ENCODE measurements at regions not wholly inside any gene's neighbourhood (a gene's known extent, or its start where the extent isn't known, plus 50 kb on each side); places are given as distances from the start of the nearest gene placed in this dataset.

DNA sequence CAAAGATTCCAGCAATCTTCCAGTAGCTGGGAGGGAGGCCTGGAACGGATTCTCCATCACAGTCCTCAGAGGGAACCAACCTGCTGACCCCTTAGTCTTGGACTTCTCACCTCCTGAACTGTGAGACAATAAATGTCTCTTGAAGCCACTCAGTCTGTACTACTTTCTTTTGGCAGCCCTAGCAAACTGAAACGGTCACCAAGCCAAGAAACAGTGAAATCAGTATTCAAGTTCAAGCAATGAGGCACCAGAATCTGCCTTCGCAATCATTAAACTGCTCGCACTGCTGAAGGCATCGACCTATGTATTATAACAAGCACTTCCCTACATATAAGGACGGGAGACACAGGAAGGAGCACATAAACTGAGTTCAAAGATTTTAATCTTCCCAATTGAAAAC, 120.6 kb upstream of the PUM3 start:
- TF ChIP-seq, protein P1, sequence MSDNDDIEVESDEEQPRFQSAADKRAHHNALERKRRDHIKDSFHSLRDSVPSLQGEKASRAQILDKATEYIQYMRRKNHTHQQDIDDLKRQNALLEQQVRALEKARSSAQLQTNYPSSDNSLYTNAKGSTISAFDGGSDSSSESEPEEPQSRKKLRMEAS (IDR thresholded peaks at IDR 0.05): no peak
- TF ChIP-seq JUN (IDR thresholded peaks at IDR 0.05; ENCODE audit: low read depth, low read length): no peak
- TF ChIP-seq, protein P2, sequence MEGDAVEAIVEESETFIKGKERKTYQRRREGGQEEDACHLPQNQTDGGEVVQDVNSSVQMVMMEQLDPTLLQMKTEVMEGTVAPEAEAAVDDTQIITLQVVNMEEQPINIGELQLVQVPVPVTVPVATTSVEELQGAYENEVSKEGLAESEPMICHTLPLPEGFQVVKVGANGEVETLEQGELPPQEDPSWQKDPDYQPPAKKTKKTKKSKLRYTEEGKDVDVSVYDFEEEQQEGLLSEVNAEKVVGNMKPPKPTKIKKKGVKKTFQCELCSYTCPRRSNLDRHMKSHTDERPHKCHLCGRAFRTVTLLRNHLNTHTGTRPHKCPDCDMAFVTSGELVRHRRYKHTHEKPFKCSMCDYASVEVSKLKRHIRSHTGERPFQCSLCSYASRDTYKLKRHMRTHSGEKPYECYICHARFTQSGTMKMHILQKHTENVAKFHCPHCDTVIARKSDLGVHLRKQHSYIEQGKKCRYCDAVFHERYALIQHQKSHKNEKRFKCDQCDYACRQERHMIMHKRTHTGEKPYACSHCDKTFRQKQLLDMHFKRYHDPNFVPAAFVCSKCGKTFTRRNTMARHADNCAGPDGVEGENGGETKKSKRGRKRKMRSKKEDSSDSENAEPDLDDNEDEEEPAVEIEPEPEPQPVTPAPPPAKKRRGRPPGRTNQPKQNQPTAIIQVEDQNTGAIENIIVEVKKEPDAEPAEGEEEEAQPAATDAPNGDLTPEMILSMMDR (IDR thresholded peaks at IDR 0.05; ENCODE audit: control extremely low read depth in 1 of 3, insufficient read depth in 1 of 3, low read depth in 1 of 3, low read length in 3 of 3): no peak
- no peak for TF ChIP-seq NRF1 (IDR thresholded peaks at IDR 0.05; ENCODE audit: low read depth, low read length)
- TF ChIP-seq HDAC6 (IDR thresholded peaks at IDR 0.05; ENCODE audit: low read depth, low read length): no peak
- TF ChIP-seq POLR2A (IDR thresholded peaks at IDR 0.05; ENCODE audit: control extremely low read depth in 1 of 2, low read depth in 2 of 2, low read length in 2 of 2): no peak
- TF ChIP-seq TBP (IDR thresholded peaks at IDR 0.05; ENCODE audit: low read depth, low read length): no peak
- no peak for TF ChIP-seq E2F6 (IDR thresholded peaks at IDR 0.05)
- TF ChIP-seq SUZ12 (IDR thresholded peaks at IDR 0.05; ENCODE audit: low read length): no peak
- TF ChIP-seq JUND (IDR thresholded peaks at IDR 0.05; ENCODE audit: low read length): no peak
